ENCODE measurements at regions not wholly inside any gene's neighbourhood (a gene's known extent, or its start where the extent isn't known, plus 50 kb on each side); places are given as distances from the start of the nearest gene placed in this dataset.

DNA sequence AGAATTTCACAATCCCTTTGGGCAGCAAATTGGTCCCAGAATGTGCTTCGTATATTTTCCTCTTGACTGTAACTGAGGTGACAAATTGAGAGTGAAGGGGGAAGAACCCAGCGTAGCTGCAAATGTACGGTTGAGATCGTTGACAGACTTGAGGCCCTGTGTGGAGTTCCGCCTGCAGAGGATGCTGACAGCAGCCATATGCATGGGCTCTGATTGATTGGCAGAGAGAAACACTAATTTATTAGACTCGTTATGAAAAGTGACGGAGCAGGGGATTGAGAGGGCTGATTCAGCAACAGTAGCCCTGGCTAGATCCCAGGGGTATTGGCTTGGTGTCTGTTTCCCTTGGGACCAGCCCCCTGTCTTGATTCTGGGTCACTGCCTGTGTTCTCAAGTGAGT, 930.1 kb upstream of the EEF2KMT start:
- TF ChIP-seq, protein P1, sequence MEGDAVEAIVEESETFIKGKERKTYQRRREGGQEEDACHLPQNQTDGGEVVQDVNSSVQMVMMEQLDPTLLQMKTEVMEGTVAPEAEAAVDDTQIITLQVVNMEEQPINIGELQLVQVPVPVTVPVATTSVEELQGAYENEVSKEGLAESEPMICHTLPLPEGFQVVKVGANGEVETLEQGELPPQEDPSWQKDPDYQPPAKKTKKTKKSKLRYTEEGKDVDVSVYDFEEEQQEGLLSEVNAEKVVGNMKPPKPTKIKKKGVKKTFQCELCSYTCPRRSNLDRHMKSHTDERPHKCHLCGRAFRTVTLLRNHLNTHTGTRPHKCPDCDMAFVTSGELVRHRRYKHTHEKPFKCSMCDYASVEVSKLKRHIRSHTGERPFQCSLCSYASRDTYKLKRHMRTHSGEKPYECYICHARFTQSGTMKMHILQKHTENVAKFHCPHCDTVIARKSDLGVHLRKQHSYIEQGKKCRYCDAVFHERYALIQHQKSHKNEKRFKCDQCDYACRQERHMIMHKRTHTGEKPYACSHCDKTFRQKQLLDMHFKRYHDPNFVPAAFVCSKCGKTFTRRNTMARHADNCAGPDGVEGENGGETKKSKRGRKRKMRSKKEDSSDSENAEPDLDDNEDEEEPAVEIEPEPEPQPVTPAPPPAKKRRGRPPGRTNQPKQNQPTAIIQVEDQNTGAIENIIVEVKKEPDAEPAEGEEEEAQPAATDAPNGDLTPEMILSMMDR (IDR thresholded peaks at IDR 0.05; ENCODE audit: extremely low read depth, missing control alignments): no peak
- DNase-seq (ENCODE audit: low spot score): no peak

DNA sequence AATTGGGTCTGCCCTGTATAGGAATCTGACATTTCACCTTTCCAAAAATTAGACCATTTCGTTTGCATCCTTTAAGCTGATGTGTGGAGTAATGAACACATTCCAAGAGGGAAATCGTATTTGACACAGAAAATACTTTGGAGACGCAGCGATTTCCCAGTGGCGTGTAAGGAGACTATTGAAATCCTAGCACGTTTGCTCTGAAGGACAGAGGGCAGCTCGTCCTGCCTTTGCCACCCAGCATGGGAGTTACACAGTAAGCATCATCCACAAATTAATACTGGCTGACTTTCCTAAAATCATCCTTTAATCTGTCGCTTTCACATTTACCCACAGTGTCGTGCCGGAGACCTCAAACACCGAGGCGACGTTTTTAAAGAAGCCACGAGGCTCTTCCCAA, 925.9 kb upstream of the EEF2KMT start:
- DNase-seq (ENCODE audit: low spot score): no peak
- TF ChIP-seq, protein P1 (IDR thresholded peaks at IDR 0.05; ENCODE audit: extremely low read depth, missing control alignments): no peak

DNA sequence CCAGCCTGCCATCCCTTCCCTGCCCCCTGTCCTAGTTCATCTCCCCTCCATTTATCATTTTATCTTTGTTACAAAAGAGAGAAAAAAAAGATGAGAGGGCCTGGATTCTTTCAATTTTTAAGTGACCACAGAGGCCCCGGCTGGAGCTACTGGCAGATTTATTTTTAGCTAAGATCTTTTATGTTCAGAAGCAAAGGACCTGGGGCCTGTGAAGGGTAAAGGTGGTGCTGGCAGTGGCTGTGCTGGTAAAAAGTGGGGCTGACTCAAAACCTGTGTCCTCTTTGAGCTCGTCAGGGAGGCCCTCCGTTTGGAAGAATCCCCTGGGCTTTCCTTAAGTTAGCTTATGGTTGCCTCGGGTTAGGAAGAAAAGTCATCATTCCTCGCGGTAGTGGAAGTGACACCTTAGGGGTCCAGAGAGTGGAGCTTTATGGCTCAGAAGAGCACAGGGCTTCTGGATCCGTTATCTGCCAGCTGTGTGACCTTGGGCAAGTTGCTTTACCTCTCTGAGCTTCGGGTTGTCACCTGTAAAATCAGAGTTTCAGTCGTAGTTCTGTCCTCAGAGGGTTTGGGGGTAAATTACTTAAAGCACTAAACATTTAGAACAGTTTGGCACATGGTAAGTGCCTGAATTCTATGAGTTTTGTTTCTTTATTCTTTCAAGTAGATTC, 923.8 kb upstream of the EEF2KMT start:
- DNase-seq (ENCODE audit: low spot score): no peak
- TF ChIP-seq, protein P1 (IDR thresholded peaks at IDR 0.05; ENCODE audit: extremely low read depth, missing control alignments): no peak

DNA sequence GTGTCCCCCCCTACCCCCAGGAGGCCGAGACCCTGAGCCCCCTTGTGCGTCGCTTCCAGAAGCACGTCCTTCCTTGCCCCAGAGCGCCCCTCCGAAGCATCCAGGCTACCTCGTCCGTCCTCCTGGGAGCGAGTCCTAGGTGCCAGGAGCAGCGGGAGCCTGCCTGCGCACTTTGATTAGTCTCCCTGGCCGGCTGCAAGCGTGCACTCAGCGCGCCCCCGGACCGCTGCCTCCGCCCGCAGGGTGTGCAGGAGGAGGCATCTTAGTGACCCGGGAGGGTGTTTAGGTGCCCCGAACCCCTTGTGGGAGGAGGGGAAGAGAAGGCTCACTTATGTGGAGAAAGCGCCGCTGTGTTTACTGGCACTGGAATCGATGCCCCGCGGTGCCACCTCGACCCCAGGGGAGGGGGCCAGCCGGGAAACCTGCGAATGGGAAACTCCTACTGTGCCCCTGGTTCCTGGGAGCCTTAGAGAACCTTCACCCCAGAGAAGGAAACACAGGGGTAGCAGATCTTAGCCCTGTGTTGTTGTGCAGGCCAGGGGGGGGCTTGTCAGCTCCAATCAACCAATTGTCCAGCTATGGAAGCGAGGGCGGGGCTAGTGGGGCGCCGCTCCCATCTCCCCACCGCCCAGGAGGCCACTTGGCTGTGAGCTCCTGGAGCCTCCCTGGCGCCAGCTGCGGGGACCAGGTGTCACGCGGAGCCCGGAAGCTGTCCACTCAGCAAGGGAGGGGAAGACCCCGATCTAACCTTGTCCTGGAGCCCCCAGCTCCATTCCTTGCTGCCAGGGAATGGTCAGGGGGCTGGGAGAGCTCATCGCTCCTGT, 922.8 kb upstream of the EEF2KMT start:
- TF ChIP-seq, protein P1 (IDR thresholded peaks at IDR 0.05; ENCODE audit: extremely low read depth, missing control alignments): no peak

DNA sequence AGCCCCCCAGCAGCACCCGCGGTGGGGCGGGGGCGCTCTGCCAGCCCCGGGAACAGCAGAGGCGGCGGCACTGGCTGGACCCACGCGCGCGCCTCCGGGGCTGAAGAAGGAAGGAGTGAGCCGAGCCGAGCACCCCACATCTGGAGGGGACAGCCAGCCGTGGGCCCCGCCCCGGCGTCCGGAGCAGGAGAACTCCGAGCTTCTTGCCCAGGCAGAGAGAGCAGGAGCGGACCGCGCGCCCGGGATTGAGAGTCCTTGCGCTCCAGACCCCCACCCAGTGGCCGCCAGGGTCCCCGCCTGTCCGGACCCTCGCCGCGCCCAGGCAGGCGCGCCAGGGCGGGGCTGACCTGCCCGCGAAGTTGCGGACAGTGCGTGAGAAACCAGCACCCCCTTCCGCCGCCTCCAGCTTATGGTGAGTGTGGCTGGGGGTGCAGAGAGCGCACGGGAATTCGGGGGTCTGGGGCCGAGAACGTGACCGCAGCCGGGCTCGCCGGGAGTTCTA, 921.9 kb upstream of the EEF2KMT start:
- no peak for DNase-seq (ENCODE audit: low spot score)
- TF ChIP-seq, protein P1 (IDR thresholded peaks at IDR 0.05; ENCODE audit: extremely low read depth, missing control alignments): no peak

More for the DNA sequence above, 922.8 kb upstream of the EEF2KMT start:
- no peak for DNase-seq (ENCODE audit: low spot score)

DNA sequence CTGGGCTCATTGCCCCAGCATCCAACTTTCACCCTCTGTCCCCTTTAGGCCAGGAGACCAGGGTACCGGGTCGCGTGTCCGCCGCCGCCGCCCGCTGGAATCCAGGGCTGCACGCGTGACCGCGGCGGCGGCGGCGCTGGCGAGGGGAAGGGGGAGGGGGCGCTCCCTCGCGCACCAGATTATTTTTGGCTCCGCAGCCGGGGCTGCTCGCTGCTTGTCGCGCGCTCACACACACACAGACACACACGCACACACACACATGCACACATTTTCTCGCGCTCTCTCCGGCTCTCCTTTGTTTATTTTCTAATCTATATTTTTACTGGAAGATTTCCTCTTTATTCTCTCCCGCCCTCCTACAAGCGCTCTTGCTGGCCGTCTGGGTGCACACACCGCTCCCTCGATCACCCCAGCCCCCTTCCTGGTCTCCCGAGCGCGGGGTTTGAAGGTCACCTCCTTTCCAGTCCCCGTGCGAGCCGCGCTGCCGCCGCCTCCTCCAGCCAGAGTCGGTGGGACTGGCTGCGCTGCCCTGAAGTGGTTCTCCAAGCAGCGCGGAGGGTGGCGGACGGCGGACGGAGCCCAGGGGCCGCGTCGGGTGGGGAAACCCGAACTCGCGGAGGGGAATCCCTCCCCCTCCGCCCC, 921.4 kb upstream of the EEF2KMT start:
- DNase-seq (ENCODE audit: low spot score): no peak
- TF ChIP-seq, protein P1 (IDR thresholded peaks at IDR 0.05; ENCODE audit: extremely low read depth, missing control alignments): no peak

All from GM20000 (cell line).